Naive thymus-derived CD4-positive, alpha-beta T cell (primary cell): ENCODE measurements at regions not wholly inside any gene's neighbourhood (a gene's known extent, or its start where the extent isn't known, plus 50 kb on each side); places are given as distances from the start of the nearest gene placed in this dataset.
A peak's percentile ranks its signal among the peaks of the same experiment; 100 is the strongest.

Experiments
- ATAC-seq: fragments of 150-1000 bp; cut with Tn5 transposase; 2 replicates; pipeline ENCODE4 v1.10.0; 2021; ENCODE audit warnings: mild to moderate bottlenecking, moderate library complexity
- CTCF ChIA-PET: fragments of 350-600 bp; sonication (Branson Sonifier 250); formaldehyde crosslinking; loops from one replicate; lab custom pipeline; 2021; ENCODE audit warnings: antibody characterized with exemption; lab: Charles Lee
- POLR2A ChIA-PET: fragments of 350-600 bp; sonication (Branson Sonifier 250); formaldehyde crosslinking; loops from one replicate; lab custom pipeline; 2021; ENCODE audit warnings: antibody characterized with exemption, inconsistent platforms; lab: Charles Lee
- DNase-seq, 9 donors: peaks; one replicate each; pipeline versions ENCODE4 v3.0.0 to v3.0.0-alpha.2; 2020 to 2022; ENCODE audit warnings: mixed read lengths in 1 of 9
- H3K27ac ChIP-seq: one replicate; pipeline ENCODE4 v1.7.0; 2013; ENCODE audit warnings: mild to moderate bottlenecking, low read depth, low read length, moderate library complexity
- H3K27me3 ChIP-seq, 2 donors: one replicate each; pipeline ENCODE4 v1.7.0; 2013; ENCODE audit warnings: low read length in 2 of 2, mild to moderate bottlenecking in 2 of 2, moderate library complexity in 2 of 2; ENCODE audit not compliant: control insufficient read depth in 2 of 2, insufficient read depth in 2 of 2
- H3K36me3 ChIP-seq, 3 experiments: 1 replicate in 2 of 3; 2 replicates in 1 of 3; pipeline ENCODE4 v1.7.0; 2013; ENCODE audit warnings: low read length in 3 of 3, mild to moderate bottlenecking in 3 of 3, moderate library complexity in 1 of 3; ENCODE audit not compliant: insufficient read depth in 3 of 3, control insufficient read depth in 2 of 3
- H3K4me1 ChIP-seq, 2 donors: one replicate each; pipeline ENCODE4 v1.7.0; 2013; ENCODE audit warnings: low read length in 2 of 2, mild to moderate bottlenecking in 2 of 2, moderate library complexity in 1 of 2; ENCODE audit not compliant: control insufficient read depth in 2 of 2, insufficient read depth in 2 of 2
- H3K4me3 ChIP-seq: 2 replicates; pipeline ENCODE4 v1.7.0; 2013; ENCODE audit warnings: mild to moderate bottlenecking, low read length
- H3K9me3 ChIP-seq, 3 experiments: 1 replicate in 2 of 3; 2 replicates in 1 of 3; pipeline ENCODE4 v1.7.0; 2013; ENCODE audit warnings: low read length in 3 of 3; ENCODE audit not compliant: control insufficient read depth in 2 of 3
- H3K27ac Mint-ChIP-seq, 9 donors: one replicate each; pipeline ENCODE4 v1.8.0; 2020 to 2022; ENCODE audit warnings: mixed read lengths in 9 of 9, mild to moderate bottlenecking in 8 of 9, moderate library complexity in 5 of 9, inconsistent platforms in 2 of 9
- H3K27me3 Mint-ChIP-seq, 5 donors: one replicate each; pipeline ENCODE4 v1.8.0; 2021 to 2022; ENCODE audit warnings: mixed read lengths in 5 of 5, mild to moderate bottlenecking in 1 of 5
- H3K36me3 Mint-ChIP-seq, 5 donors: one replicate each; pipeline ENCODE4 v1.8.0; 2020 to 2022; ENCODE audit warnings: mixed read lengths in 5 of 5, mild to moderate bottlenecking in 3 of 5, inconsistent platforms in 1 of 5
- H3K4me1 Mint-ChIP-seq, 7 donors: one replicate each; pipeline ENCODE4 v1.8.0; 2020 to 2022; ENCODE audit warnings: mixed read lengths in 7 of 7, mild to moderate bottlenecking in 3 of 7, inconsistent platforms in 1 of 7
- H3K4me3 Mint-ChIP-seq, 10 donors: one replicate each; pipeline ENCODE4 v1.8.0; 2020 to 2022; ENCODE audit warnings: mild to moderate bottlenecking in 10 of 10, mixed read lengths in 10 of 10, moderate library complexity in 6 of 10, inconsistent platforms in 2 of 10
- H3K9me3 Mint-ChIP-seq, 11 donors: one replicate each; pipeline ENCODE4 v1.8.0; 2020 to 2022; ENCODE audit warnings: mixed read lengths in 11 of 11, mild to moderate bottlenecking in 4 of 11, inconsistent platforms in 1 of 11, moderate library complexity in 1 of 11
- intact Hi-C, 2 donors: fragments of 100-400 bp; cut with micrococcal nuclease; formaldehyde crosslinking; loops; one replicate each; pipeline ENCODE4 v1.15.1; 2023

DNA sequence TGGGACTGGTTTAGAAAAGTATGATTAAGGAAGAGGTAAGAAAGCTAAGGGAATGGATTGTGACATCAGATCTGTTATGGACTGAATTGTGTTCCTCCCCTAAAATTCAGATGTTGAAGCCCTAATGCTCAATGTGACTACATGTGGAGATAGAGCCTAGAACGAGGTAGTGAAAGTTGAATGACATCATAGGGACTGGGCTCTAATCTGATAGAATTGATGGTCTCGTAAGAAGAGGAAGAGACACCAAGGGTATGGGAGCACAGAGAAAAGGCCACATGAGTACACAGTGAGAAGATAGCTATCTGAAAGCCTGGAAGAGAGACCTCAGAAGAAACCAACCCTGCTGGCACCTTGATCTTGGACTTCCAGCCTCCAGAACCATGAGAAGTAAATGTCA is 178.3 kb downstream of the TRIB2 start:
- no peak overlapping the region for H3K4me3 Mint-ChIP-seq
- peaks cover 0 to 20% (median 15%) of the 10 kb centered on the region in 5 donors for H3K36me3 Mint-ChIP-seq
- no peak overlapping the region for H3K27ac Mint-ChIP-seq
- H3K27me3 ChIP-seq: no peaks in the 10 kb centered on the region
- peaks cover 0 to 18% (median 0%) of the 10 kb centered on the region in 5 donors for H3K27me3 Mint-ChIP-seq
- POLR2A ChIA-PET: no interaction called here
- intact Hi-C loops: no loop called here
- no peak for ATAC-seq
- H3K4me1 Mint-ChIP-seq: peaks cover 9 to 34% (median 22%) of the 10 kb centered on the region in 7 donors
- H3K4me3 ChIP-seq: no peak overlapping the region
- peaks cover 10 to 41% (median 21%) of the 10 kb centered on the region in 11 donors for H3K9me3 Mint-ChIP-seq
- no peaks in the 10 kb centered on the region for H3K36me3 ChIP-seq
- H3K9me3 ChIP-seq: peaks cover 0 to 4% (median 0%) of the 10 kb centered on the region in 3 experiments
- H3K27ac ChIP-seq: no peak overlapping the region
- peaks cover 7 to 14% of the 10 kb centered on the region in 2 donors for H3K4me1 ChIP-seq
- no peak for DNase-seq
- CTCF ChIA-PET: no interaction called here

DNA sequence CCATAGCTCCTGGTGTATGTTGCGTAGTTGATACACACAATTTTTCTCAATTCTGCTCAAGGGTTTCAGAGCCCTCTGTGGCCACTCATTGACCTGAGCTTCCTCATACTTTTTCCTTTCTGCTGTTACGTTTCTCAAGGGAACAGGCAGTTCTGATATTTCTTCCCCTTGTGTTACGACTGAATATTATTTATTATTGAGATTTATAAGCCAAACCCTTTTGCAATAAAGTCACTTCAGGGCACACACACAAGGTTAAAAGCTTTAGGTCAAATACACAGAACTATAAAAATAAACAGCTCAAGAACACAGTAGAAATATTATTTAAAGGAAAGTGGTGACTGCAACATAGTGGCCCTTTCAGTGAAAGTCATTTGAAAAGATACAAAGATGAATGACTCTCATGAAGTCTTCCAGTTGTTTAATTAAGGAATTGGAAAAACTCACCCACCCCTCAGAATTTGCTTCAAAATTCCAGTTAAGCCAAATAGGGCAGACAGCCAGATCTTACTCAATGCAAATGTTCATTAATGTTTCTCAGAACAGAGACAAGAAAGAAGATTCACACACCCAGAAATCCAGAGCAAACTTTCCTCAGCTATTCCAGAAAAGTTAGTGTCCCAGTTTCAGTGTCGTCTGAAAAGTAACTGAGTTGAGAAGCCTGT is 179.7 kb downstream of the TRIB2 start:
- POLR2A ChIA-PET: interaction anchor here (0.6 kb wide), 2 partner anchors 17 to 19 kb away, joined by 3 to 5 read pairs; no protein-coding TSS in a partner anchor
- CTCF ChIA-PET: interaction anchor here (0.7 to 1.6 kb wide), 3 partner anchors 19 to 180 kb away, joined by 3 to 7 read pairs (median 4); partner anchors contain the start of gene TRIB2
- Mint-ChIP-seq H3K9me3 (peaks cover 7 to 35% (median 15%) of the 10 kb centered on the region in 11 donors), H3K4me1 (peaks cover 9 to 34% (median 22%) of the 10 kb centered on the region in 7 donors), H3K27me3 (peaks cover 0 to 21% (median 0%) of the 10 kb centered on the region in 5 donors), H3K4me3 (peak overlapping the region in 4 of 10 donors; percentile 0 to 60 (median 52)), H3K27ac (peak overlapping the region in 6 of 9 donors; percentile 2 to 88 (median 32)), H3K36me3 (peaks cover 0 to 16% (median 15%) of the 10 kb centered on the region in 5 donors)
- peaks cover 7 to 14% of the 10 kb centered on the region in 2 donors for H3K4me1 ChIP-seq
- no peak overlapping the region for H3K4me3 ChIP-seq
- H3K27ac ChIP-seq: no peak overlapping the region
- H3K36me3 ChIP-seq: no peaks in the 10 kb centered on the region
- no peak for ATAC-seq
- intact Hi-C loops: loop anchor here in 1 of 2 donors (2.0 kb wide), 1 partner anchor 40 kb away; no protein-coding TSS in a partner anchor
- DNase-seq: no peak
- no peaks in the 10 kb centered on the region for H3K27me3 ChIP-seq
- peaks cover 0 to 4% (median 0%) of the 10 kb centered on the region in 3 experiments for H3K9me3 ChIP-seq

DNA sequence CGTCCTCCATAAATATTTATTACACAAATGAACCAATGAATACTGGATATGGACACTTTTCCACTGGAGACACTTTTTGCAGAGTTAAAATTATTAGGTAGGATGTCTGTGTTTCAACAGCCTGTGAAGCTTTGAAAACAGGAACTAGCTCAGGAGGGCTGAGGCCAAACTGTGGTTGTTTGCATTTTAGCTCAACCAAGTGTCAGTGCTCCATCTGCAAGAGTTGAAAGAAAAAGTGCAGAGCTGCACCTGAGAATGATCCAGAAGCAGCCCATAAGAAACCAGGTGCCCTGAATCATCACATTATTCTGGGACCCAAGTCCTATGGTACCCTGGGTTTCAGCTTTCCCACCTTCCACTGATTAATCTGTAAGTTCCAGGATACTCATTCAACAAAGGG is 180.4 kb downstream of the TRIB2 start:
- H3K36me3 Mint-ChIP-seq: peaks cover 0 to 12% (median 10%) of the 10 kb centered on the region in 5 donors
- peak overlapping the region in 8 of 10 donors; percentile 29 to 63 (median 54) for H3K4me3 Mint-ChIP-seq
- ATAC-seq (no peak), DNase-seq (peak in 5 of 9 donors; percentile 19 to 37 (median 32))
- peaks cover 0 to 21% (median 0%) of the 10 kb centered on the region in 5 donors for H3K27me3 Mint-ChIP-seq
- H3K4me3 ChIP-seq: no peak overlapping the region
- CTCF ChIA-PET: interaction anchor here (0.6 to 1.6 kb wide), 2 partner anchors 32 to 181 kb away, joined by 3 to 7 read pairs; partner anchors contain the start of gene TRIB2
- peaks cover 7 to 14% of the 10 kb centered on the region in 2 donors for H3K4me1 ChIP-seq
- peak overlapping the region in 8 of 9 donors; percentile 2 to 51 (median 28) for H3K27ac Mint-ChIP-seq
- intact Hi-C loops: loop anchor here in 1 of 2 donors (2.0 kb wide), 1 partner anchor 40 kb away; no protein-coding TSS in a partner anchor
- peaks cover 6 to 27% (median 10%) of the 10 kb centered on the region in 11 donors for H3K9me3 Mint-ChIP-seq
- no peak overlapping the region for H3K27ac ChIP-seq
- no peaks in the 10 kb centered on the region for H3K27me3 ChIP-seq
- peaks cover 0 to 4% (median 0%) of the 10 kb centered on the region in 3 experiments for H3K9me3 ChIP-seq
- no peaks in the 10 kb centered on the region for H3K36me3 ChIP-seq
- POLR2A ChIA-PET: interaction anchor here (0.6 kb wide), 2 partner anchors 19 to 1445 kb away, joined by 4 to 5 read pairs; no protein-coding TSS in a partner anchor
- peaks cover 9 to 34% (median 22%) of the 10 kb centered on the region in 7 donors for H3K4me1 Mint-ChIP-seq

DNA sequence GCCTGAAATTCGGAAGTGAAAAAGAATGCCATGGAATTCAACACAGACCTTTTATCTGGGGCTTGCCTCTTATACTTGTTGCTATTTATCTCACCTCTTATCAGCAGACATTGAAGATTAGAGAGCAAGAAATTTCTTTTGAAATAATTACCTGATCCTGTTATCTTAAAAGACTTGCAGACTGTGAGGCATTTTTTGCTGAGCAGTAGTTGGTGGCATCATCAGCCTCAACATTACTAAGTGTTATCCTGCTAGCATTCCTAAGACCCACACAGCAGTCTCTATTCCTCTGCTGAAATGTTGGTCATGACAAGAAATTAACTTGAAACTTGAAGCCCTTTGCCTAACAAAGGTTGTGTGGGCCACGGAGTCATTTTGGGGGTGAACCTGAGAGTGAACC is 186.5 kb downstream of the TRIB2 start:
- H3K27ac ChIP-seq: no peak overlapping the region
- no peak overlapping the region for H3K4me3 ChIP-seq
- CTCF ChIA-PET: interaction anchor here (1.2 kb wide), 1 partner anchor 27 kb away, joined by 4 read pairs; no protein-coding TSS in a partner anchor
- Mint-ChIP-seq H3K27me3 (peaks cover 0 to 17% (median 0%) of the 10 kb centered on the region in 5 donors), H3K9me3 (no peaks in the 10 kb centered on the region), H3K27ac (peak overlapping the region in 1 of 9 donors; percentile 33), H3K36me3 (no peaks in the 10 kb centered on the region), H3K4me3 (no peak overlapping the region), H3K4me1 (peaks cover 0 to 10% (median 4%) of the 10 kb centered on the region in 7 donors)
- no peaks in the 10 kb centered on the region for H3K9me3 ChIP-seq
- peaks cover 0 to 3% of the 10 kb centered on the region in 2 donors for H3K27me3 ChIP-seq
- ATAC-seq (no peak), DNase-seq (no peak)
- no peaks in the 10 kb centered on the region for H3K4me1 ChIP-seq
- POLR2A ChIA-PET: no interaction called here
- intact Hi-C loops: no loop called here
- H3K36me3 ChIP-seq: no peaks in the 10 kb centered on the region

DNA sequence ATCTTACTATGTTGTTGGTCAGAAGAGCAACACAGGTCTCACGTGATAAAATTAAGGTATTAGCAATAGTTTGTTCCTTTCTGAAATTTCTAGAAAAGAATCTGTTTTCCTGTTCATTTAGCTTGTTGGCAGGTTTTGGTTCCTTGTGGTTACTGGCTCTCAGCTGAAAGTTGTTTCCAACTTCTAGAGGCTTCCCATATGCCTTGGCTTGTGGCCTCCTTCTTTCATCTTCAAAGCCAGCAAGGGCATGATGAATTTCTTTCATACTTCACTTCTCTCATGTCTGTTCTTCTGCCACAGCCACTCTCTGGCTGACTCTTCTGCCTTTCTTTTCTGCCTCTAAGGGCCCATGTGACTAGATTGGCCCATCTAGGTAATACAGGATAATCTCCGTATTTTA is 193.7 kb downstream of the TRIB2 start:
- intact Hi-C loops: no loop called here
- CTCF ChIA-PET: no interaction called here
- ATAC-seq: no peak
- H3K9me3 ChIP-seq: no peaks in the 10 kb centered on the region
- H3K27me3 ChIP-seq: no peaks in the 10 kb centered on the region
- no peak for DNase-seq
- Mint-ChIP-seq H3K4me1 (peaks cover 0 to 6% (median 0%) of the 10 kb centered on the region in 7 donors), H3K27ac (no peak overlapping the region), H3K36me3 (peaks cover 0 to 4% (median 0%) of the 10 kb centered on the region in 5 donors), H3K9me3 (peaks cover 0 to 6% (median 0%) of the 10 kb centered on the region in 11 donors), H3K27me3 (peaks cover 0 to 36% (median 20%) of the 10 kb centered on the region in 5 donors), H3K4me3 (no peak overlapping the region)
- no peak overlapping the region for H3K4me3 ChIP-seq
- POLR2A ChIA-PET: no interaction called here
- no peak overlapping the region for H3K27ac ChIP-seq
- H3K36me3 ChIP-seq: no peaks in the 10 kb centered on the region
- H3K4me1 ChIP-seq: no peaks in the 10 kb centered on the region

DNA sequence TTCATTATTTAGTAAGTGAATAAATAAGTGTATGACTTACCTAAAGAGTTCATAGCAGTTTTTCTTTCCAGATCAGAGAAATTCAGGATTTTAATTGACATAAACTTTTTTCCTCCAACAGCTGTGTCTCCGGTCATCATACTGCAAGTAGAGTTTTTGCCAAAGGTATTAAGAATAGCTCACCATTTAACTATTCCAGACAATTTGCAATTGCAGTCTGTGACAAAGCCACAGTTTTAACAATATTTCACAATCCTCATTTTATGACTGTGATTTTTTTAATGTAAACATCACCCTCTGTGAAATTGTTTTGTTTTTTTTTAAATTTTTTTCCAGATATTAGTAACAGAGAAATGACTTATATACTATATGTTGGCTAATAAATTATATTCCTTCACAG is 199.1 kb downstream of the TRIB2 start:
- peaks cover 0 to 42% (median 18%) of the 10 kb centered on the region in 5 donors for H3K27me3 Mint-ChIP-seq
- intact Hi-C loops: no loop called here
- DNase-seq (no peak), ATAC-seq (no peak)
- H3K4me3 ChIP-seq: no peak overlapping the region
- CTCF ChIA-PET: no interaction called here
- peaks cover 0 to under 1% (median 0%) of the 10 kb centered on the region in 5 donors for H3K36me3 Mint-ChIP-seq
- no peaks in the 10 kb centered on the region for H3K4me1 ChIP-seq
- POLR2A ChIA-PET: interaction anchor here (0.9 kb wide), 1 partner anchor 19 kb away, joined by 5 read pairs; no protein-coding TSS in a partner anchor
- no peak overlapping the region for H3K4me3 Mint-ChIP-seq
- no peaks in the 10 kb centered on the region for H3K27me3 ChIP-seq
- H3K27ac Mint-ChIP-seq: no peak overlapping the region
- no peaks in the 10 kb centered on the region for H3K36me3 ChIP-seq
- peaks cover 0 to 3% (median 0%) of the 10 kb centered on the region in 11 donors for H3K9me3 Mint-ChIP-seq
- peaks cover 0 to 1% (median 0%) of the 10 kb centered on the region in 7 donors for H3K4me1 Mint-ChIP-seq
- H3K27ac ChIP-seq: no peak overlapping the region
- H3K9me3 ChIP-seq: no peaks in the 10 kb centered on the region
